Hematopoietic multipotent progenitor cell treated with erythropoietin and hydrocortisone succinate and interleukin-3 and kit ligand, for 4 days (in vitro differentiated cells): ENCODE measurements at regions not wholly inside any gene's neighbourhood (a gene's known extent, or its start where the extent isn't known, plus 50 kb on each side); places are given as distances from the start of the nearest gene placed in this dataset.
"Not testable (repeated sequence)": the region's sequence is repeated elsewhere in the genome, so short reads cannot be mapped to it uniquely, and the experiment has no call there.

Experiments
- DNase-seq: peaks from one replicate; pipeline ENCODE4 v3.0.0-alpha.2; 2015

- DNase-seq: no peak
Observed at GRCh38 chr15:60275624-60276023, 122.2 kb downstream of the ANXA2 start.

- no peak for DNase-seq
Observed at GRCh38 chr15:60278879-60279278, 118.9 kb downstream of the ANXA2 start.

- DNase-seq: no peak
Observed at GRCh38 chr15:60280259-60280658, 117.5 kb downstream of the ANXA2 start.

- DNase-seq: no peak
Observed at GRCh38 chr15:60283936-60284335, 113.8 kb downstream of the ANXA2 start.

GRCh38 chr15:60295901-60296300 is 101.9 kb downstream of the ANXA2 start:
- not testable (repeated sequence) for DNase-seq

GRCh38 chr15:60297047-60297446 is 100.7 kb downstream of the ANXA2 start:
- DNase-seq: no peak
